ENCODE measurements at regions not wholly inside any gene's neighbourhood (a gene's known extent, or its start where the extent isn't known, plus 50 kb on each side); places are given as distances from the start of the nearest gene placed in this dataset.

DNA sequence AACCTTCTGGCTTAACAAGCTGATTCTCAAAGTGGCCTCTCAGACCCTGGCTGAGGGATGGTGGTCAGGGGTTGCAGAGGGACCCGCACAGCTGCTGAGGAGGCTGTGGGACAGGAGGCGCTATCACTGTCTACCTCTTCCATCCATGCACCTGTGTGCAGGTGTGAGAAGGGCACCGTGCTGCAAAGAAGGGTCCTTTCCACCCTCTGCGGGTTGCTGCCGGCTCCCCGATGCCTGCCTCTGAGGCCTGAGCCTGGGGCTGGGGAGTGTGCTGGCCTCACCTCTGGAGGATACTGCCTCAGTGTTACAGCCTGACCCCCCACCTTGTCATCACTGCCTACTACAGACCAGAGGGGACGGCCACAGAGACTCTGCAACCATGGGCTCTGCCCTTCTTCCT lies 66.1 kb upstream of the B3GAT1 start:
- H3K9me3 ChIP-seq (ENCODE audit: control insufficient read depth in 2 of 3, insufficient read depth in 1 of 3, low read length in 3 of 3) = no peaks in the 10 kb centered on the region
- FAIRE-seq (no peak), DNase-seq (no peak)

DNA sequence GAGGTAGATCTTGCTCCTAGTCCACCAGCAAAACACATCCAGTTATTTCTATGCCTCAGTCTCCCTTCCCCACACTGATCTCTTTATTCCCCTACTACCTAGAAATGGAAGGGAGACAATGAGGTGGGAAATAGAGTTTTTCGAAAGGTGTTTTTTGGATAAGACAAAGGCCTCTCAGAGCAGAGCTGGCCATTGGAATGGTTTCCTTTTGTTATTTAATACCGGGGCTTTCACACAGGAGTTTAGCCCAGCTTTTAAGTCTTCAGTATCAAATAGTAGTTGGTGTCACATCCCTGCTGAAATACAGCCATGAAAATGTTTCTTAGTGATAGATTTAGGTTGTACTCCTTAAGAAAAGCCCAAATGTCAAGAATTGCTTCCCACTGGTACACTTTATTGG lies 65.4 kb upstream of the B3GAT1 start:
- no peak for FAIRE-seq
- Histone ChIP-seq H3K27ac (ENCODE audit: low read depth in 2 of 2, low read length in 2 of 2) (no peak overlapping the region), H3K4me3 (ENCODE audit: low read length in 3 of 3) (no peak overlapping the region), H3K27me3 (ENCODE audit: control insufficient read depth, insufficient read depth, low read length) (no peaks in the 10 kb centered on the region), H3K36me3 (ENCODE audit: control insufficient read depth in 2 of 3, insufficient read depth in 3 of 3, low read length in 3 of 3) (no peaks in the 10 kb centered on the region), H3K9me3 (ENCODE audit: control insufficient read depth in 2 of 3, insufficient read depth in 1 of 3, low read length in 3 of 3) (no peaks in the 10 kb centered on the region), H3K4me1 (ENCODE audit: control insufficient read depth in 2 of 3, insufficient read depth in 2 of 3, low read depth in 1 of 3, low read length in 3 of 3) (peaks cover 0 to 19% (median 0%) of the 10 kb centered on the region in 3 donors), H3K9ac (ENCODE audit: low read length in 3 of 3) (no peak overlapping the region)
- TF ChIP-seq CTCF (IDR thresholded peaks at IDR 0.05; ENCODE audit: borderline replicate concordance, extremely low read depth, insufficient read depth) = no peak
- no peak for DNase-seq
- intact Hi-C loops (cut with DNase I) = no loop called here

More for the DNA sequence above, 66.1 kb upstream of the B3GAT1 start:
- intact Hi-C loops (cut with DNase I) = no loop called here
- Histone ChIP-seq H3K9ac (ENCODE audit: low read length in 3 of 3) (no peak overlapping the region), H3K36me3 (ENCODE audit: control insufficient read depth in 2 of 3, insufficient read depth in 3 of 3, low read length in 3 of 3) (no peaks in the 10 kb centered on the region), H3K4me3 (ENCODE audit: low read length in 3 of 3) (no peak overlapping the region), H3K27ac (ENCODE audit: low read depth in 2 of 2, low read length in 2 of 2) (no peak overlapping the region), H3K4me1 (ENCODE audit: control insufficient read depth in 2 of 3, insufficient read depth in 2 of 3, low read depth in 1 of 3, low read length in 3 of 3) (peaks cover 0 to 19% (median 0%) of the 10 kb centered on the region in 3 donors), H3K27me3 (ENCODE audit: control insufficient read depth, insufficient read depth, low read length) (no peaks in the 10 kb centered on the region)
- TF ChIP-seq CTCF (IDR thresholded peaks at IDR 0.05; ENCODE audit: borderline replicate concordance, extremely low read depth, insufficient read depth) = no peak

GRCh38 chr11:134476435-134477021 lies 64.5 kb upstream of the B3GAT1 start:
- Histone ChIP-seq H3K9ac (ENCODE audit: low read length in 3 of 3) (no peak overlapping the region), H3K27ac (ENCODE audit: low read depth in 2 of 2, low read length in 2 of 2) (no peak overlapping the region), H3K4me1 (ENCODE audit: control insufficient read depth in 2 of 3, insufficient read depth in 2 of 3, low read depth in 1 of 3, low read length in 3 of 3) (peaks cover 0 to 10% (median 0%) of the 10 kb centered on the region in 3 donors), H3K9me3 (ENCODE audit: control insufficient read depth in 2 of 3, insufficient read depth in 1 of 3, low read length in 3 of 3) (no peaks in the 10 kb centered on the region), H3K4me3 (ENCODE audit: low read length in 3 of 3) (no peak overlapping the region), H3K27me3 (ENCODE audit: control insufficient read depth, insufficient read depth, low read length) (no peaks in the 10 kb centered on the region), H3K36me3 (ENCODE audit: control insufficient read depth in 2 of 3, insufficient read depth in 3 of 3, low read length in 3 of 3) (no peaks in the 10 kb centered on the region)
- intact Hi-C loops (cut with DNase I) = no loop called here
- FAIRE-seq = no peak
- no peak for TF ChIP-seq CTCF (IDR thresholded peaks at IDR 0.05; ENCODE audit: borderline replicate concordance, extremely low read depth, insufficient read depth)
- peak in 4 of 5 donors; percentile 61 to 85 (median 80) for DNase-seq

DNA sequence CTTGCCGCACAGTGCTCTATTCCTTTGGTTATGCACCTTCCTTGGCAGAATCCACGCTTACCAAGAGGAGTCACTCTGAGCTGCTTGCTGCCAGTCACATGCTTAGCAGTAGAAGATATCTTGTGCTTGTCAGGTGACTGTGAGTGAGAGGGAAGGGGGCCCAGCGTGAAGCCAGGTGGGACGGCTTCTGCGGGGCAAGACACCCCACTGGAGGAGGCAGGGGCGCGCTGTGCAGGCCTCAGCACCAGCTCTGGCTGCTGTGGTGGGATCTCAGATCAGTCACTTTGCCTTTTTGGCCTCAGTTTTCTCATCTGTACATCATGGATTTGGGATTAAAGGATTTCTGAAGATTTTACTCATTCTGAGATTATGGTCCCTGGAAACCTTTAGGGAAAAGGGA lies 63.9 kb upstream of the B3GAT1 start:
- H3K4me3 ChIP-seq (ENCODE audit: low read length in 3 of 3) = no peak overlapping the region
- FAIRE-seq (no peak), DNase-seq (no peak)
- no peak for TF ChIP-seq CTCF (IDR thresholded peaks at IDR 0.05; ENCODE audit: borderline replicate concordance, extremely low read depth, insufficient read depth)
- H3K36me3 ChIP-seq (ENCODE audit: control insufficient read depth in 2 of 3, insufficient read depth in 3 of 3, low read length in 3 of 3) = no peaks in the 10 kb centered on the region
- no peaks in the 10 kb centered on the region for H3K27me3 ChIP-seq (ENCODE audit: control insufficient read depth, insufficient read depth, low read length)
- H3K27ac ChIP-seq (ENCODE audit: low read depth in 2 of 2, low read length in 2 of 2) = no peak overlapping the region
- intact Hi-C loops (cut with DNase I) = no loop called here
- H3K9me3 ChIP-seq (ENCODE audit: control insufficient read depth in 2 of 3, insufficient read depth in 1 of 3, low read length in 3 of 3) = no peaks in the 10 kb centered on the region
- H3K4me1 ChIP-seq (ENCODE audit: control insufficient read depth in 2 of 3, insufficient read depth in 2 of 3, low read depth in 1 of 3, low read length in 3 of 3) = peaks cover 0 to 7% (median 0%) of the 10 kb centered on the region in 3 donors
- no peak overlapping the region for H3K9ac ChIP-seq (ENCODE audit: low read length in 3 of 3)
